ENCODE measurements at regions not wholly inside any gene's neighbourhood (a gene's known extent, or its start where the extent isn't known, plus 50 kb on each side); places are given as distances from the start of the nearest gene placed in this dataset.

DNA sequence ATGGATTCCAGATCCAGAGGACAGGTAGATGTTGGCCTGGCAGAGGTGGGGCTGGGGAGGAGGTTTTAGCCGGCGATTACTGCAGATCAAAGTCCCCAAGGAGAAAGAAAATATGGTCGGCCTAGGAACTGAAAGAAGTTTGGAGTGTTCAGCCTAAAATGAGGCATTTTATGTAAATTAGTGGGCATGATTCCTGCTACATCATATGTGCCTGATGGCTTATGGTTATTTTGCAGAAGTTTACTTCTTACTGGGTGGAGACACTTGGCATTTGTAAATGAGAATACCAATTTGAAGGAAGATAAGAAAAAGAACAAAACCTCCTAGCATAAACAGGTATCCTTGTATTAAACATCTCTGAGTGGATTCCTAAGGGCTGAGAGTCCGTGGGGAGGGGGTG is 149.3 kb downstream of the FOXL1 start:
- no peak for TF ChIP-seq CTCF (IDR thresholded peaks at IDR 0.05; ENCODE audit: insufficient read depth, low read length, poor library complexity, severe bottlenecking)
- DNase-seq (ENCODE audit: extremely low read depth, insufficient read length) = no peak
- peaks cover 2% of the 10 kb centered on the region; the same call in 1 of the 2 replicates for H3K27me3 ChIP-seq (replicated peaks; ENCODE audit: control insufficient read depth, insufficient read depth, low read length)

GRCh38 chr16:86729686-86730085 is 151.3 kb downstream of the FOXL1 start:
- no peak overlapping the region for H3K4me3 ChIP-seq (replicated peaks; ENCODE audit: low read depth, low read length)
- DNase-seq (ENCODE audit: extremely low read depth, insufficient read length) = no peak
- TF ChIP-seq CTCF (IDR thresholded peaks at IDR 0.05; ENCODE audit: insufficient read depth, low read length, poor library complexity, severe bottlenecking) = no peak
- no peaks in the 10 kb centered on the region for H3K36me3 ChIP-seq (ENCODE audit: control insufficient read depth, insufficient read depth, low read length)
- H3K27me3 ChIP-seq (replicated peaks; ENCODE audit: control insufficient read depth, insufficient read depth, low read length) = peaks cover 2% of the 10 kb centered on the region; the same call in 1 of the 2 replicates

More for the DNA sequence above, 149.3 kb downstream of the FOXL1 start:
- Histone ChIP-seq H3K4me3 (replicated peaks; ENCODE audit: low read depth, low read length) (no peak overlapping the region), H3K36me3 (ENCODE audit: control insufficient read depth, insufficient read depth, low read length) (no peaks in the 10 kb centered on the region)

DNA sequence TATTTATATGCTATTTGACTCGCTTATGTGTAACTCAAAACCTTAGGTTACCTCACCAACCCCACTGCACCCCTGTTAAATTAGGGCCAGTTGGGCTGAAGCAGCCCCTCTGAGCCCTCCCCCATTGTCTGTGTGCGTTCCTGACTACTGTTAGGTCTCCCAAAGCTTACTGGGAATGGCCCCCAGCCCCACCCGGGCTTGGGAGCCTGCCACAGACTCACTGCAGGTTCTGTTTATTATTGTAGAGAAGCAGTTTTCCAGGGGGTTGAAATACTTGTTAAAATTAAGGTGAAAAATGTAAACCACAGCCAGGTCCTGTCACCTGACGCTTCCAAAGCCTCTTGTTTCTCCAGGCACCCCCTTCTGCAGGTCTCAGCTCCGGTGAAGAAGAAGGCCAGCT is 151.7 kb downstream of the FOXL1 start:
- no peak overlapping the region for H3K4me3 ChIP-seq (replicated peaks; ENCODE audit: low read depth, low read length)
- DNase-seq (ENCODE audit: extremely low read depth, insufficient read length) = no peak
- no peak for TF ChIP-seq CTCF (IDR thresholded peaks at IDR 0.05; ENCODE audit: insufficient read depth, low read length, poor library complexity, severe bottlenecking)
- H3K27me3 ChIP-seq (replicated peaks; ENCODE audit: control insufficient read depth, insufficient read depth, low read length) = peaks cover 2% of the 10 kb centered on the region; the same call in 1 of the 2 replicates
- H3K36me3 ChIP-seq (ENCODE audit: control insufficient read depth, insufficient read depth, low read length) = no peaks in the 10 kb centered on the region

- peaks cover 2% of the 10 kb centered on the region; the same call in 1 of the 2 replicates for H3K27me3 ChIP-seq (replicated peaks; ENCODE audit: control insufficient read depth, insufficient read depth, low read length)
Observed at GRCh38 chr16:86730597-86730996, 152.2 kb downstream of the FOXL1 start.

GRCh38 chr16:86732621-86733295 is 154.4 kb downstream of the FOXL1 start:
- H3K27me3 ChIP-seq (replicated peaks; ENCODE audit: control insufficient read depth, insufficient read depth, low read length) = peaks cover 2% of the 10 kb centered on the region; the same call in 1 of the 2 replicates
- H3K4me3 ChIP-seq (replicated peaks; ENCODE audit: low read depth, low read length) = no peak overlapping the region
- no peaks in the 10 kb centered on the region for H3K36me3 ChIP-seq (ENCODE audit: control insufficient read depth, insufficient read depth, low read length)
- no peak for TF ChIP-seq CTCF (IDR thresholded peaks at IDR 0.05; ENCODE audit: insufficient read depth, low read length, poor library complexity, severe bottlenecking)
- DNase-seq (ENCODE audit: extremely low read depth, insufficient read length) = no peak

More at GRCh38 chr16:86730597-86730996, 152.2 kb downstream of the FOXL1 start:
- TF ChIP-seq CTCF (IDR thresholded peaks at IDR 0.05; ENCODE audit: insufficient read depth, low read length, poor library complexity, severe bottlenecking) = no peak
- no peaks in the 10 kb centered on the region for H3K36me3 ChIP-seq (ENCODE audit: control insufficient read depth, insufficient read depth, low read length)
- no peak for DNase-seq (ENCODE audit: extremely low read depth, insufficient read length)
- H3K4me3 ChIP-seq (replicated peaks; ENCODE audit: low read depth, low read length) = no peak overlapping the region

All from GM06990 (cell line).